ENCODE measurements at regions not wholly inside any gene's neighbourhood (a gene's known extent, or its start where the extent isn't known, plus 50 kb on each side); places are given as distances from the start of the nearest gene placed in this dataset.

GRCh38 chr14:25508845-25509244 lies 458.9 kb upstream of the STXBP6 start:
- no peak overlapping the region for H3K27ac ChIP-seq
- H3K4me1 ChIP-seq: no peaks in the 10 kb centered on the region
- intact Hi-C loops (cut with DNase I): no loop called here
- H3K4me3 ChIP-seq: no peak overlapping the region
- DNase-seq: no peak
- no peaks in the 10 kb centered on the region for H3K9me3 ChIP-seq
- TF ChIP-seq CTCF (IDR thresholded peaks at IDR 0.05): no peak
- no peak overlapping the region for H3K9ac ChIP-seq (ENCODE audit: low read depth in 2 of 2, low read length in 2 of 2)
- H3K27me3 ChIP-seq: no peaks in the 10 kb centered on the region
- no peaks in the 10 kb centered on the region for H3K36me3 ChIP-seq

- no peak for DNase-seq
- no peaks in the 10 kb centered on the region for H3K4me1 ChIP-seq
- H3K4me3 ChIP-seq: no peak overlapping the region
- intact Hi-C loops (cut with DNase I): no loop called here
- H3K36me3 ChIP-seq: no peaks in the 10 kb centered on the region
- H3K9me3 ChIP-seq: no peaks in the 10 kb centered on the region
- no peaks in the 10 kb centered on the region for H3K27me3 ChIP-seq
- no peak overlapping the region for H3K9ac ChIP-seq (ENCODE audit: low read depth in 2 of 2, low read length in 2 of 2)
- H3K27ac ChIP-seq: no peak overlapping the region
- TF ChIP-seq CTCF (IDR thresholded peaks at IDR 0.05): no peak
Observed at GRCh38 chr14:25501749-25502148, 451.8 kb upstream of the STXBP6 start.

- H3K27me3 ChIP-seq: no peaks in the 10 kb centered on the region
- H3K27ac ChIP-seq: no peak overlapping the region
- H3K4me1 ChIP-seq: no peaks in the 10 kb centered on the region
- no peak overlapping the region for H3K9ac ChIP-seq (ENCODE audit: low read depth in 2 of 2, low read length in 2 of 2)
- DNase-seq: no peak
- H3K4me3 ChIP-seq: no peak overlapping the region
- intact Hi-C loops (cut with DNase I): no loop called here
- TF ChIP-seq CTCF (IDR thresholded peaks at IDR 0.05): no peak
- H3K9me3 ChIP-seq: no peaks in the 10 kb centered on the region
- H3K36me3 ChIP-seq: no peaks in the 10 kb centered on the region
Observed at GRCh38 chr14:25488961-25489360, 439.0 kb upstream of the STXBP6 start.

- Histone ChIP-seq H3K4me3 (no peak overlapping the region), H3K9ac (ENCODE audit: low read depth in 2 of 2, low read length in 2 of 2) (no peak overlapping the region), H3K9me3 (no peaks in the 10 kb centered on the region), H3K36me3 (no peaks in the 10 kb centered on the region), H3K27ac (no peak overlapping the region), H3K4me1 (no peaks in the 10 kb centered on the region), H3K27me3 (no peaks in the 10 kb centered on the region)
- intact Hi-C loops (cut with DNase I): no loop called here
- no peak for DNase-seq
- TF ChIP-seq CTCF (IDR thresholded peaks at IDR 0.05): no peak
Observed at GRCh38 chr14:25485381-25485780, 435.4 kb upstream of the STXBP6 start.

- DNase-seq: no peak
- no peak for TF ChIP-seq CTCF (IDR thresholded peaks at IDR 0.05)
- no peaks in the 10 kb centered on the region for H3K4me1 ChIP-seq
- H3K27ac ChIP-seq: no peak overlapping the region
- H3K9ac ChIP-seq (ENCODE audit: low read depth in 2 of 2, low read length in 2 of 2): no peak overlapping the region
- H3K36me3 ChIP-seq: no peaks in the 10 kb centered on the region
- intact Hi-C loops (cut with DNase I): no loop called here
- H3K9me3 ChIP-seq: no peaks in the 10 kb centered on the region
- H3K27me3 ChIP-seq: no peaks in the 10 kb centered on the region
- H3K4me3 ChIP-seq: no peak overlapping the region
Observed at GRCh38 chr14:25484906-25485305, 435.0 kb upstream of the STXBP6 start.

- intact Hi-C loops (cut with DNase I): no loop called here
- H3K27me3 ChIP-seq: no peaks in the 10 kb centered on the region
- no peak for TF ChIP-seq CTCF (IDR thresholded peaks at IDR 0.05)
- H3K9me3 ChIP-seq: no peaks in the 10 kb centered on the region
- no peak for DNase-seq
- no peak overlapping the region for H3K9ac ChIP-seq (ENCODE audit: low read depth in 2 of 2, low read length in 2 of 2)
- no peaks in the 10 kb centered on the region for H3K36me3 ChIP-seq
- no peak overlapping the region for H3K4me3 ChIP-seq
- no peaks in the 10 kb centered on the region for H3K4me1 ChIP-seq
- no peak overlapping the region for H3K27ac ChIP-seq
Observed at GRCh38 chr14:25484235-25484634, 434.3 kb upstream of the STXBP6 start.

Data from colonic mucosa (tissue), 4 donors.